NCI-H2107 (cell line): ENCODE measurements at regions not wholly inside any gene's neighbourhood (a gene's known extent, or its start where the extent isn't known, plus 50 kb on each side); places are given as distances from the start of the nearest gene placed in this dataset.

Source experiments
- DNase-seq: peaks from one replicate; lab custom pipeline; 2025; lab: John Stamatoyannopoulos, UW

DNA sequence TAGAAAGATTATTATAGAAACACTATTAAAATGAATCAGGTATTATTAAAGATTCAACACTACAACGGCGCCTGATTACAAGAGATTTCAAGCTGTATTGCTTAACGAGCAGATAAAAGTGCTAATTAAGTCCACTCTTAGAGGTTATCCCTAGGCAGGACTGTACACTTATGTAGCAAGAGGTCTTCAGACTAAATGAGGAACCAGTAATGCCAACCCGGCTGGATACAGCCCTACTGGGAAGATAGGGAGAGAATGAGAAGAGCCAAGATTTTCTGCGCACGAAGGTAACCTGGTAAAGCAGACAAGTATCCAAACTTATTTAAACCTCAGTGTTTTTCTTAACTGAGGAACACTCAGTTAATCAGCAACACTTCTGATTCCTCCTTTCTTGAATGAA lies 115.7 kb upstream of the HIVEP3 start:
- no peak for DNase-seq

DNA sequence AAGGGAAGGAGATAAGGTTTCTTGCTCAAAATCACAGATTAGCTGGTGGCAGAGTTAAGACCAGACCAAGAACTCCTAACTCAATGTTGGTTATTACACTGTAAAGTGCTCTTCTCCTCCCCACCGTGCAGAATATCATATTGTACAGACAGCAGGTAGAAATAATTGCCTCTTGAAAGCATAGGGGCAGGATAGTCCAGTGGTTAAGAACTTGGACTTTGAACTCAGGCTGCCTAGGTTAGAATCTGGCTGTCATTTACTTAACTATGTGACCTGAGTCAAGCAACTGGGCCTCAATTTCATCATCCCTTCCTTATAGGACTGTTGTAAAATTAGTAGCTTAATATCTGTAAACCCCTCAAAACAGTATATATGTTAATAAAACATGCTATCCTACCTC lies 114.9 kb upstream of the HIVEP3 start:
- no peak for DNase-seq

DNA sequence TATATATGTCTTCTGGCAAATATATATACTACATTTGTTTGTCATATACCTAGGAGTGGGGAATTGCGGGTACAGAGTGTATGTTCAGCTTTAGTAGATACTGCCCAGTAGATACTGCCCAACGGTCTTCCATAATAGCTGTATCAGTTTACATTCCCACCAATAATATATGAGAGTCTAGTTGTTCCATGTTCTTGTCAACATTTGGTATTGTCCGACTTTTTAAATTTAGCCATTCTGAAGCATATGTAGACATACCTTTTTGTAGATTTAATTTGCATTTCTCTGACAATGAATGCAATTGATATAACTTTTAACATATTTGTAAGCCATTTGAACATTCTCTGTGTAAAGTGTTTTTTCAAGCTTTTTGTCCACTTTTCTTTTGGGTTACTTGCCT lies 99.0 kb upstream of the HIVEP3 start:
- DNase-seq, result no peak

DNA sequence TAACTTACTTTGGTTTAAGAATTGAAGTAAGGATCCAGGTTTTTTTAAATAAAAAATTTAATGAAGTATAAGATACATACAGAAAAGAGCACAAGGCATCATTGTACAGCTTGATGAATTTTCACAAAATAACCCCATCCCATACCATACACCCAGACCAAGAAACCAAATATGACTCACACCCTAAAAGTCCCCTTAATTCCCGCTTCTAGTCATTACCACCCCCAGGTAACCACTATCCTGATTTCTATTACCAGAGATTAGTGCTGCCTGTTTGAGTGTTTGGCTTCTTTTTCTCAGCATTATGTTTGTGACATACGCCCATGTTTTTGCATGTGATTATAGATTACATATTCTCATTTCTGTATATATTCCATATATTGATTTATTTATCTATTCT lies 98.5 kb upstream of the HIVEP3 start:
- DNase-seq, result no peak

DNA sequence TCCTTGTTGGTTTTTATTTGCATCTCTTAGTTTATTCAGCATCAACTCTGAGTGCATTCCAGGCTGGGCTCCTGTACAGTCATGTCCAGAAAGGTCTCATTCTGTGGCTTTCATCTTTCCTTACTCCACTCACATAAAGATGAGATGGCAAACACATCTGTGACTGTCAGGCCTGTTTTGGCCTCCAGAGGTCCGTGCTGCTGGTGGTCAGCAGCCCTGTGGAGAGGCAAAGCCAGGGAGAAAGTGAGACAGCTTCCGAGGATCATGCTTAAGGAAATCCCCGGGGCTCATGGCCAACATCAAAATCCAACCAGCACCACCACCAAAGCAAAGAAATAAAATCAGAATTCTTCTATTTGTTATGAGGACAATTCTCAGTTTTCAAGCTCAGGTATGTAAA lies 96.1 kb upstream of the HIVEP3 start:
- no peak for DNase-seq

DNA sequence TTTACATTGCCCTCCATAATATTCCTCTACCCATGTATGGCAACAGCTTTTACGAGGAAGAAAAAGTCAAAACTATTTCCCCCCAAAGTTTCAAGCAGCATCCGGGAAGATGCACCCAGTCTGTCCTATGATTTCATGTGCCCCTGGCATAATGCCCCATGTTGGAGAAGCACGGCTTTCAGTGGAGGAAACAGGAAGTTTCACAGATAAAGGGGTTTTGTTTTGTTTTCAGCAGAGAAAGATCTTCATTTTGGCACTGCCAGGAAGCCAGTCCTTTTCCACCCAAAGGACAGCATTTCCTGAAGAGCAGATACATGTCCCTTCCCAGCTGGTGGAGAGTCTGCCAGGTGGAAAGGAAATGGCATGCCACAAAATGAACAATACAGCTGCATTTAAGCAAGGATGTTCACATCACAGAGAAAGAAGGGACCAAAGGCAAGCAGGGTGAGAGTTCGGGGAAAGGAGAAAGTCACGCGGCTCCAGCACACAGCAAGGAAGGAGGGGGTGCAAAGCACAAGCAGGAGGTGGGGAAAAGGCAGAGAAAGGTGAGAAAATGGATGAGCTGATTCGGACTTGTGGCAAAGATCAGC lies 95.3 kb upstream of the HIVEP3 start:
- no peak for DNase-seq

DNA sequence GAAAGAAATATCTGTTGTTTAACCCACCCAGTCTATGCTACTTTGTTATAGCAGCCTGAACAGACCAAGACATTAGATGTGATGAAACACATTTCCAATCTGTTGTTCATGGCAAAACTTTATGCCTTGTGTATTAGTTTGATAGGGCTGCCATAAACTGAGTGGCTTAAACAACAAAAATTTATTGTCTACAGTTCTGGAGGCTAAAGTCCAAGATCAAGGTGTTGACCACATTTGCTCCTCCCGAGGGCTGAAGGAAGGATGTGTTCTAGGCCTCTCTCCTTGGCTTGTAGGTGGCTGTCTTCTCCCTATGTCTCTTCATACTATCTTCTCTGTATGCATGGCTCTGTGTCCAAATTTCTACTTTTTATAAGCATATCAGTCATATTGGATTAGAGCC lies 94.1 kb upstream of the HIVEP3 start:
- no peak for DNase-seq

DNA sequence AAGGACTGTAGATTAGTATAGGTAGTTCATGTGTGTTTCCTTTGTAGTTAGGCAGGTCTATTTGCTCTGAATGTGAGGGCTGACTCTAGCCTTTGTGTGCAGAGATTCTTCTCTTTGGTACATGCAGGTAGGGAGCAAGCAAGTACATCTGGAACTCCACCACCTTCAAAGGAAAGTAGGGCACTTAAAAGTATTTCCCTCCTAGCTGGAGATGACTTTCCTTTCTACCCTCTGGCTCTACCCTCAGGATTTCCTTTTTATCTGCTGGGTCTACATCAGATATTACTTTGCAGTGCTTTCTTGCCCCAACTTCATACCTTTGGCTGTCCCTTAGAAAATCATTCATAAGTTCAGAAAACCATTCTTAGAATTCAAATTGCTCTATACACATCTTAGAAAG lies 91.7 kb upstream of the HIVEP3 start:
- no peak for DNase-seq

DNA sequence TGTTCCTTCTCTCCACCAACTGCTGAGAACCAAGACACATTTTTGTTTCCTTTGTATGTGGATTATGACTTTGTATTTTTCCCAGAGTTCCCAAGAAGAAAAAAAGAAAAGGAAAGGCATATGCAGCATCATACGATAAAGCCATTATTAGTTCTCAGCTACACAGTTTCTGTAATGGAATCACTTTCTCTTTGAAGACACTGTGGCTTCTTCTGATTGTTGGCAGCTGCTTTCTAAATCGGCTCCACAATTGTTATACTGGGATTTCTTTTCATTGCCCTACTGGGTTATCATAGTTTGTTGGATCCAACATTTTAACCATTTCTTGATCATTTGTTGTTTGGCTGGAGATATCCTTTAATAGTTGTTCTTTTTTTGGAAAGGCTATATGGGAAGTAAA lies 89.5 kb upstream of the HIVEP3 start:
- no peak for DNase-seq

DNA sequence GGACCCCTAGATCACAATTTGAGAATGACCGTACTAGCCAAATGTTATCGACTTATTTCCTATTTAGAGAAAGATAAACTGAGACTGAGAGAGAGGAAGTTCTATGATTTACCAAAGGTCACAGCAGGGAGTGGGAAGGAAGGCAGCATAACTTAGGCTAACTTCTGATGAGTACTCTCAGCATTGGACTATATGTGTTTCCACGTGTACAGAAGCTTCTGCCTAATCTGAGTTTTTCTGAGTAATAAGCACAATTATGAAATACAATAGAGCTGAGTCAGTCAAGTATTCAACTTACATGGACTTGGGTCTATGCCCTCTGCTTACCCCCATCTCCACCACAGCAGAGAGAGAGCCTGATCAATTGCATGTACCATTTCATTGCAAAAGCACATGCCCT lies 88.1 kb upstream of the HIVEP3 start:
- DNase-seq, result no peak

DNA sequence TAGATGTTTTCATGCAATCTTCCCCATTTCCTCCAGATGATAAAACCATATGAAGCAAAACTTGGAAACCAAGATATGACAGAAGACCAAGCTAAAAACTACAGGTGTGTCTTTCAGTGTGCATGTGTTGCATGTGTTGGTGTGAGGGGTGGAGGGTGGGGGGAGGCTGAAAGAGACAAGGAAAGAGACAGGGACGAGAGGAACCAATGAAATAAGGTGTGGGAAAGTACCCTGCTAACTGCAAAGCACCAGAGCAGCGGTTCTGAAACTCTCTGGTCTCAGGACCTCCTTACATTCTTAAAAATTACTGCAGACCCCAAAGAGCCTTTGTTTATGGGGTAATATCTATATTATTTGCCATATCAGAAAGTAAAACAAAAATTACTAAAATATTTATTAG lies 87.4 kb upstream of the HIVEP3 start:
- no peak for DNase-seq

DNA sequence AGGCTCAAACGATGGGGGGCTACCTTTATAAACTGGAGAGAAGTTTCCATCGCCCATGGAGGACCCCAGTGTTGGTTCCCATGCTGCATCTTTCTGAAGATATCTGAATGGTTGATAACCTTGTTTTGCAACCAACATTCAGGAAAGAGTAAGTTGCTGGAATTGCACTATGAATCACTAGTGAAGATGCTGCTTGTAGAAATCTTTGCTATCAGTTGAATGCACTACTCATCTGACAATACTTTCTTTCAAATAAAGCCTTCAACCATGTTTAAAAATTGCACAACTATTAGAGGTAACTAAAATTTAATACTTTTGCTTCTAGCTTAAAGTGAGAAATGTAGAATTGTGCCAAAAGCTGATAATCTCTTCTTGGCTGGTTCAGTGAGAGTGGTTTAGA lies 86.8 kb upstream of the HIVEP3 start:
- no peak for DNase-seq

DNA sequence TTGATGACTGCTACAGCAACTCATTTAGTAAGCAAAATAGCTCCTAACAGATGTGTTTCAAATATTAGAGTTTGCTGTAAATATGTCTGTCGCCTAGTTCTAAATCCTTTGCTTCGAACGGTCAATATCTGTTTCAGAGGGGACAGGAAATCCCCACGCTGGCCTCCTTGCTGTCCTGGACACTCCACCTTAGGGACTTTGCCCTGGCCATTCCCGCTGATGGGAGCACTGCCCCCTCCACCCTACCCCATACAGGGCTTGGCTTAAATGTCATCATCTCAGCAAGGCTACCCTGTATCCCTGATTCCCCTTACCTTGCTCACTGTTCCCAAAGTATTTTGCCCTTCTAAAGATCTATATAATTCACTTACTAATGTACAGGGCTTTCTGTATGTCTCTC lies 86.1 kb upstream of the HIVEP3 start:
- no peak for DNase-seq

DNA sequence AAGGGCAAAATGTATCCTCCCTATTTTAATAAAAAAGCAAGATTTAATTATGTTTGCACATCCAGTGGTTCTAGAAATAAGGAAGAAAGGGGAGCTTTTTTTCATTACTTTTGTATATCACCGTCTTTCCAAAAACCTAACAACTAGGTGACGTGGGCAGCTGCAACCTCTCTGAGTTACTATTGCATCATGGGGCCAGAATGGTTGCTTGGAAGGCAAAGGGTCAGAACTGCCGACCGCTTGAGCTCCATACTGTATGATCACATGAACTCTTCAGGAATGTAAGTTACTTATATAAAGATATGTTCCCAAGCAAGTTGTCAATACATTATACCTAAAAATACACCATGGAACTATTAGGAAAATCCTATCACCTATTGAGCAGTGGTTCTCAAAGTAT lies 85.6 kb upstream of the HIVEP3 start:
- no peak for DNase-seq

DNA sequence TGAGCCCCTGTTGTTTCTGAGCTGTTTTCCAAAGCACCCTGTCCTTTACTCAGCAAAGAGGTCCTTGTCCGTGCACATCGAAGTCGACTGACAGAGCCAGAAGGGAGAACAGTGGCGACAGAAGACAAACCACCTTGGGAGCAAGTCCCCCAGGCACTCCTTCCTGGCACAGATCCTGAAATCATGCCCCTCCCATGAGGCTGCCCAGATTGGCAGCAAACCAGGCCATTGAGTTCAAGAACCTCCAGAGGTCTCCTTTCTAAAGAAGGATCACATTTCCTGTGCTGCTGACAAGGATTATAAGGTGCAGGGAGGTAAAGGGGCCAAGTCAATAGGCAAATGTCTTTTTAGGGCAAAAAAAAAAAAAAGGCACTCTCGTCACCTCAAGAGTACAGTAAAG lies 84.7 kb upstream of the HIVEP3 start:
- peak; percentile 64 for DNase-seq

DNA sequence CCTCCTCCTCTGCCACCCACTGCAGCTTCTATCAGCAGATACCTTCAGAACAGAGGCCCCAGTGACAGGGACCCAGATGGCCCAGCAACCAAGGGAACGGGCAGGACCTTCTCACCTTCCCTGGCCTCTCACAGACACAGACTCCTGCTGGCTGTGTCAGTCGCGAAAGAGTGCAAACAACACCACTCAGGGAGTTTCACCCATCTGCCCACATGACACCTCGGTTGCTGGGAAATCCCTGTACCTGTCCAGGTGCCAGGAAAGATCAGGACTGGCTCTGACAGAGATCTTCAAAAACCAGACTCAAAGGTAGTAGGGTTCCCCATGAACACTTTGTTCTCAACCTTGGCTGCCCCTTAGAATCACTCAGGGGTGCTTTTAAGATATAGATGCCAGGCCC lies 83.5 kb upstream of the HIVEP3 start:
- peak; percentile 22 for DNase-seq

DNA sequence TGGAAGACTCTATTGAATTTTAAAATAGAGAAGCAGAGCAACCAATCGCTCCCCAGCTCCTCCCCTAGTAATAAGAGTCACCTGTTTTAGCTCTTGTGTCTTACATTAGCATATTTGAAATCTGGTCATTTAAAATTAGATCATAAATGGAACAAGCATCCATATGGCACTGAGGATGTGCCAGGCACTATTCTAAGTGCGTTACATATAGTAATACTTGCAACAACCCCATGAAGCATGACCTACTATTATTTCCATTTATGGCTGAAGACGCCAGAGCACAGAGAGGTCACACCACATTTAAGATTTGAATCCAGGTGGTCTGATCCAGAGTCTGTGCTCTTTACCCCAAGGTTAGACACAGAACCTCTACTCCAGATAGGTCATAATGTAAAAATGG lies 82.0 kb upstream of the HIVEP3 start:
- DNase-seq, result no peak

DNA sequence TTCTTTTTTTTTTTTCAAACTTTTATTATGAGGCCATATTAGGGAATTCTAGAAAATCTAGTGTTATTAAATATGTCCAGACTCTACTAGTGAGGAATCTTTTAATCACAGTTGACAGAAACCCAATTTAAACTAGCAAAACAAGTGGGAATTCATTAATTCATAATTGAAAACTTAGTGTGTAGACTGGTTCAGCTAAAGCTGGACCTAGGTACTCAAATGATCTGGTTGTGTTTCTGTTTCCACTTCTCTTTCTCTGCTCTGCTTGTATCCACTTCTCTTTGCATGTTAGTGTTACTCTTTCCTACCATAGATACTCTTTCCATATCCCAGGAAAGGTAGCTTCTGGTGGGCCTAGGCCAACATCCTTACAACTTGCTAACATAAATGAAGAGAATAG lies 81.2 kb upstream of the HIVEP3 start:
- no peak for DNase-seq

DNA sequence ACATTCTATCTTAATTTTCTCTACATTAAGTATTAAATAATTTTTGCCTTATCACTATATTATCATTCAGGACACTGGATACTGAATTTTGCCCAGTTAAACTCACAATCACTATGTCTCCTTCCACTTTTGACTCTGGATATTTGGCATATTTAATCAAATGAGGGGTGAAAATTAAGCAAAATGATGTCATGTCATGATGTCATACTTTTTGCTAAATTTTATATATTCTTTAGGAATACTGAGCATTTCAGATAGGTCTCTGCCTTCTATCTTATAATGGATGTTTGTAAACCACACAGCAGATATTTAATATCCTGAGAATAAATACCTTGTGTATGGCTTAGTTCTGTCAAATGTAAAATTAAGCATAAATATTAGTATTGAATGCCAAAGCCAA lies 79.5 kb upstream of the HIVEP3 start:
- DNase-seq, result no peak

DNA sequence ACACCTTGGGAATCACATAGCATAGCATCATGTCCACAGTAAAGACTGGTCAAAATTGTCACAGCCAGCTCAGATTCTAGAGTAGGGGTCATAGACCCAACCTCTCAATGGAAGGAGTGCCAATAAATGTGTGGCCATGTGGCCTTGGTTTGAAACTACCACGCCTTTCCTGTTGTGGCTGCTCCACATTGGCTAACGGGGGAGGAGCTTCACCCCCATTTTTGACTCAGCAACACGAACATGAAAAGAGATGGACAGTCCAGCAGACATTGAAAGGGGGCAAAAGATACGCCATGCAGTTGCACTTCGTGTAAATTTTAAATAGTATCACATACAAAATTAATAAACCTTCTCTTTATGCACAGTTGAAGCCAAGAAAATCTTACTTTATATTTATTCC lies 78.4 kb upstream of the HIVEP3 start:
- no peak for DNase-seq

DNA sequence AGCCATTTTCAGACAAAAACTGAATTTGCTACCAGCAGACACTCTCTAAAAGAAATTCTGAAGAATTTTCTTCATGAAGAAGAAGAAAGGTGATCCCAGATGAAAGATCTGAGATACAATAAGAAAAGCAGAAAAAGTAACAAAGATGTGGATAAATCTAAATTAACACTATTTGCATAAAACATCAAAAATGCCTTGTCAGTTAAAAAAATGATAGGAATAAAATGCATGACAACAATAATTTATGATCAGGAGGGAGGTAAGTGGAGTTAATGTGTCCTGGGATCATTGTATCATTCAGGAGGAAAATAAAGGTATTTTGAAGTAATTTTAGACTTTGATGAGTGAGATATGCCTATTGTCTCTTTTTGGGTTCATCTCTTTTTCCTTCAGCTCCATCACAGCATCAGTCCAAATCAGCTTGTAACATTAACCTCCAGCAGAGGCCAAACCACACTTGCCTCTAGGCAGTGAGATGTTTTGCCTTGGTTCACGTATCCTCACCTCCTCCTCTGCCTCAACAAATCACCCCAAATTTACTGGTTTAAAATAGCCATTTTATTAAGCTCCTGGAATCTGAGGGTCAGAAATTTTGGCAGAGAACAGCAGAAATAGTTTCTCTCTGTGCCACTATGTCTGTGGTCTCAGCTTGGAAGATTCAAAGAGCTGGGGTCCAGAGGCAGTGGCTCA lies 76.9 kb upstream of the HIVEP3 start:
- no peak for DNase-seq

DNA sequence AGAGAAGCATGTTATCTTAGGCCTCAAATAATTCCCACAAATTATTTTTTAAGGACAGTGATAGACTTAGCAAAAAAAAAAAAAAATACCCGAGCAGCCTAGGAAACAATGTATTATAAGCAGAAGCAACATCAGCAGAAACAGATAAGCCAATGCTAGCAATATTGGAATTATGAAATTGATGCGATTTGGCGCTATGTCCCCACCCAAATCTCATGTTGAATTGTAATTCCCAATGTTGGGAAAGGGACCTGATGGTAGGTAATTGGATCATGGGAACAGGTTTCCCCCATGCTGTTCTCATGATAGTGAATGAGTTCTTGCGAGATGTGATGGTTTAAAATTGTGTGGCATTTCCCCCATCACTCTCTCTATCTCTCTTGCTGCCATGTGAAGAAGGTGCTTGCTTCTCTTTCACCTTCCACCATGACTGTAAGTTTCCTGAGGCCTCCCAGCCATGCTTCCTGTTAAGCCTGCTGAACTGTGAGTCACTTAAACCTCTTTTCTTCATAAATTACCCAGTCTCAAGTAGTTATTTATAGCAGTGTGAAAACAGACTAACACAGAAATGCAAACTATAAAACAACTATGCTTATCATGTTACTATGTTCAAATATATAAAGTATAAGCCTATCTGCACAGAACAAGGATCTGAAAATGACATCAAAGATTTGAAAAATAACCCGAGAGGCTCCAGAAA lies 75.6 kb upstream of the HIVEP3 start:
- no peak for DNase-seq

DNA sequence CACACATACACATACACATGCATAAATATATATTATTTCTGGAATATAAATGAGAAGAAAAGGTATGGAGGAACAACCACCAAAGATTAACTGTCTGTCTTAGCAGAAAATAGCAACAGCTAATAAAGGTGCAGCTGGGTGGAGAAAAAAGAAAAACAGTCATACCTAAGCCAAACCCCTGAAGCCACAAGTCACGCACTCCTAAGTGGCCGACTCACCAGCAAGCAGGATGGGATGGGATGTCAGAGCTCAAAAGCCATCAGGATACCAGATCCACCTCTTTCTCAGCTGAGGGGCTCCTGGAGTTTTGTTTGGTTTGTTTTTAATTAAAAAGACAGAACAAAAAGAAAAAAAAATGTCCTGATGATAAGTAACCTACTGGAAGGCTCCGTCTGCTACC lies 64.7 kb upstream of the HIVEP3 start:
- no peak for DNase-seq

DNA sequence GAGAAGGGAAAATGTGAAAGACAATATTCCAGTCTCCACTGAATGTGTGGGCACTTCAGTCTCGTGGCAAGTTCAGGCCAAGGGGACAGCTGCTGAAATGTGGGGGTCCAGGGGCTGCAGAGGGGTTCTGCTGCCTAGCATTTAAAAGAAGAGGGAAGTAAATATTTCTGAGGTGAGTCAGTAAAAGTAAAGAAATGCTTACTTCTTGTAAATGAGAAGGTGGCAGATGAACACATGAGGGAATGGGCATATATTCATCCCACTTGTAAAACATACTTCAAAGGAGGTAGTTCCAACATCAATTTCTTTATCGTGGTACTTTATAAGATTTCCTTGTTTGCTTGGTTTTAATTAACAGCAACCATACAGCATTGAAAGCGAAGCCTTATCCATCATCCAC lies 63.1 kb upstream of the HIVEP3 start:
- DNase-seq, result no peak
